Activated CD4-positive, alpha-beta T cell treated with anti-CD3 and anti-CD28 coated beads, Interleukin-2, amount 10 ng/mL, durations not matched to agents 7 days and 5 days (primary cell): ENCODE measurements at regions not wholly inside any gene's neighbourhood (a gene's known extent, or its start where the extent isn't known, plus 50 kb on each side); places are given as distances from the start of the nearest gene placed in this dataset.

ENCODE experiments used
- CTCF ChIA-PET: fragments of 350-600 bp; sonication (Branson Sonifier 250); formaldehyde crosslinking; loops from one replicate; lab custom pipeline; 2021; ENCODE audit warnings: antibody characterized with exemption; lab: Charles Lee
- POLR2A ChIA-PET: fragments of 350-600 bp; sonication (Branson Sonifier 250); formaldehyde crosslinking; loops from one replicate; lab custom pipeline; 2021; ENCODE audit warnings: antibody characterized with exemption; lab: Charles Lee
- DNase-seq: peaks from one replicate; pipeline ENCODE4 v3.0.0-alpha.2; 2020
- H3K27ac Mint-ChIP-seq: one replicate; pipeline ENCODE4 v1.8.0; 2021; ENCODE audit warnings: mild to moderate bottlenecking, moderate library complexity, mixed read lengths
- H3K27me3 Mint-ChIP-seq: one replicate; pipeline ENCODE4 v1.8.0; 2021; ENCODE audit warnings: mixed read lengths
- H3K36me3 Mint-ChIP-seq: one replicate; pipeline ENCODE4 v1.8.0; 2021; ENCODE audit warnings: low read depth, mixed read lengths
- H3K4me1 Mint-ChIP-seq: one replicate; pipeline ENCODE4 v1.8.0; 2021; ENCODE audit warnings: mixed read lengths
- H3K4me3 Mint-ChIP-seq: one replicate; pipeline ENCODE4 v1.8.0; 2021; ENCODE audit warnings: mild to moderate bottlenecking, moderate library complexity, mixed read lengths
- H3K9me3 Mint-ChIP-seq: one replicate; pipeline ENCODE4 v1.8.0; 2021; ENCODE audit warnings: mixed read lengths

- ChIA-PET POLR2A (no interaction called here), CTCF (no interaction called here)
- DNase-seq: no peak
- no peaks in the 10 kb centered on the region for H3K27me3 Mint-ChIP-seq
- no peaks in the 10 kb centered on the region for H3K36me3 Mint-ChIP-seq
- no peaks in the 10 kb centered on the region for H3K4me1 Mint-ChIP-seq
- no peak overlapping the region for H3K4me3 Mint-ChIP-seq
- H3K9me3 Mint-ChIP-seq: no peaks in the 10 kb centered on the region
- H3K27ac Mint-ChIP-seq: no peak overlapping the region
These were observed 145.3 kb downstream of the SPRY2 start for GRCh38 chr13:80195649-80196048.

- H3K27me3 Mint-ChIP-seq: no peaks in the 10 kb centered on the region
- H3K27ac Mint-ChIP-seq: no peak overlapping the region
- CTCF ChIA-PET: no interaction called here
- no peak overlapping the region for H3K4me3 Mint-ChIP-seq
- no peaks in the 10 kb centered on the region for H3K4me1 Mint-ChIP-seq
- POLR2A ChIA-PET: no interaction called here
- no peaks in the 10 kb centered on the region for H3K9me3 Mint-ChIP-seq
- no peaks in the 10 kb centered on the region for H3K36me3 Mint-ChIP-seq
- no peak for DNase-seq
These were observed 150.9 kb downstream of the SPRY2 start for GRCh38 chr13:80189889-80190597.

DNA sequence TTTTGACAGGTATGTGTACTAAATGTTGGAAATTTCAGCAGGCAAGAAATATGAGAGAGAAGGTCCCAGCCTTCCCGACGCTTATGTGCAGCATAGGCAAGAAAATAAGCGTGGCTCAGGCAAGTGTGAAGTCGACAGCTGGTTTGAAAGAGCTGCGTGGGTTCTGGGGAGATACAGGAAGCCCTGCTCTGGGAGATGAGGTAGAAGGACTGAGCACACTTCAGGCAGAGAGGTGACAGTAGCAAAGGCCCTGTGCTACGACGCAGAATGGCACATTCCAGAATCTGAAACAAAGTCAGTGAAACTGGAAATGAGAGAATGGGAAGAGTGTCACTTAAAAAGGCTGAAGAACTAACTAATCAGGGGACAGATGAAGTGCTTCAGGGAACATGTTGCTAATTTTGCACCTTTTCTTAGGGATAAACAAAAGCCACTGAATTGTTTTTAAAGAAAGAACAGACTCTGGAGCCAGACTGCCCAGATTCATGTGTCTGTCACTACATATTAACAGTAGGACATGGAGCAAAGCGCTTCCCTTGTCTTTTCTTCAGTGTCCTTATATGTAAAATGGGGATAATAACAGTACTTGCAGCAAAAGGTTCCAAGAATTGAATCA lies 160.1 kb downstream of the SPRY2 start:
- ChIA-PET CTCF (no interaction called here), POLR2A (interaction anchor here (0.6 kb wide), 1 partner anchor 838 kb away, joined by 3 read pairs; no protein-coding TSS in a partner anchor)
- no peak overlapping the region for H3K27ac Mint-ChIP-seq
- H3K4me3 Mint-ChIP-seq: no peak overlapping the region
- H3K36me3 Mint-ChIP-seq: no peaks in the 10 kb centered on the region
- no peaks in the 10 kb centered on the region for H3K4me1 Mint-ChIP-seq
- no peak for DNase-seq
- H3K9me3 Mint-ChIP-seq: no peaks in the 10 kb centered on the region
- no peaks in the 10 kb centered on the region for H3K27me3 Mint-ChIP-seq

- ChIA-PET CTCF (no interaction called here), POLR2A (no interaction called here)
- no peak overlapping the region for H3K4me3 Mint-ChIP-seq
- H3K4me1 Mint-ChIP-seq: no peaks in the 10 kb centered on the region
- no peaks in the 10 kb centered on the region for H3K27me3 Mint-ChIP-seq
- no peak for DNase-seq
- H3K27ac Mint-ChIP-seq: no peak overlapping the region
- no peaks in the 10 kb centered on the region for H3K9me3 Mint-ChIP-seq
- H3K36me3 Mint-ChIP-seq: no peaks in the 10 kb centered on the region
These were observed 163.6 kb downstream of the SPRY2 start for GRCh38 chr13:80177327-80177726.

GRCh38 chr13:80173224-80173623 lies 167.7 kb downstream of the SPRY2 start:
- Mint-ChIP-seq H3K4me1 (no peaks in the 10 kb centered on the region), H3K27ac (no peak overlapping the region), H3K9me3 (no peaks in the 10 kb centered on the region), H3K36me3 (no peaks in the 10 kb centered on the region), H3K4me3 (no peak overlapping the region), H3K27me3 (no peaks in the 10 kb centered on the region)
- ChIA-PET CTCF (no interaction called here), POLR2A (no interaction called here)
- DNase-seq: no peak

DNA sequence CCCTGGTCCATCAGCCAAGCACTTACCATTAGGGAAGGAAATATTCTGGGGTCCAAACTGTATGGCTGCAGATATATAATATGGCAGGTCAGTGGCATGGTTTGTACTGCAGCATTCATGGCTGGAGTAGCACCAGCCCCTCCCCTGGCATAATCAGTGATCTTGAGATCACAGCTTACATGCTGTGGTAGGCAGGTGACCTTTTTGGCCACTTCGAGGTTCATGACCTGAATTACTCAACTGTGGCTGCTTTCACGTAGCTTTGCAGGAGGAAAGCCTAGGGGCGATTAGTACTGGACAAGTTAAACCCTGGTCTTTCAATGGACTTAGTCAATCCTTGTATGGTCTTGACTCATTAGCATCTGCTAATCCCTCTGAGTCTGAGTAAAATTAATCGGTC lies 169.8 kb downstream of the SPRY2 start:
- no peaks in the 10 kb centered on the region for H3K36me3 Mint-ChIP-seq
- ChIA-PET CTCF (no interaction called here), POLR2A (no interaction called here)
- no peaks in the 10 kb centered on the region for H3K27me3 Mint-ChIP-seq
- no peak for DNase-seq
- H3K4me3 Mint-ChIP-seq: no peak overlapping the region
- no peaks in the 10 kb centered on the region for H3K9me3 Mint-ChIP-seq
- H3K27ac Mint-ChIP-seq: no peak overlapping the region
- no peaks in the 10 kb centered on the region for H3K4me1 Mint-ChIP-seq

GRCh38 chr13:80168089-80168850 lies 172.7 kb downstream of the SPRY2 start:
- no peak overlapping the region for H3K27ac Mint-ChIP-seq

GRCh38 chr13:80166352-80166751 lies 174.6 kb downstream of the SPRY2 start:
- H3K27ac Mint-ChIP-seq: no peak overlapping the region
- no peaks in the 10 kb centered on the region for H3K36me3 Mint-ChIP-seq
- CTCF ChIA-PET: no interaction called here
- no peaks in the 10 kb centered on the region for H3K27me3 Mint-ChIP-seq
- no peak overlapping the region for H3K4me3 Mint-ChIP-seq
- POLR2A ChIA-PET: no interaction called here
- H3K4me1 Mint-ChIP-seq: peaks cover 3% of the 10 kb centered on the region
- no peaks in the 10 kb centered on the region for H3K9me3 Mint-ChIP-seq
- no peak for DNase-seq

More at GRCh38 chr13:80168089-80168850, 172.7 kb downstream of the SPRY2 start:
- H3K9me3 Mint-ChIP-seq: no peaks in the 10 kb centered on the region
- DNase-seq: no peak
- ChIA-PET CTCF (no interaction called here), POLR2A (no interaction called here)
- H3K27me3 Mint-ChIP-seq: no peaks in the 10 kb centered on the region
- no peak overlapping the region for H3K4me3 Mint-ChIP-seq
- H3K4me1 Mint-ChIP-seq: peaks cover 3% of the 10 kb centered on the region
- no peaks in the 10 kb centered on the region for H3K36me3 Mint-ChIP-seq

DNA sequence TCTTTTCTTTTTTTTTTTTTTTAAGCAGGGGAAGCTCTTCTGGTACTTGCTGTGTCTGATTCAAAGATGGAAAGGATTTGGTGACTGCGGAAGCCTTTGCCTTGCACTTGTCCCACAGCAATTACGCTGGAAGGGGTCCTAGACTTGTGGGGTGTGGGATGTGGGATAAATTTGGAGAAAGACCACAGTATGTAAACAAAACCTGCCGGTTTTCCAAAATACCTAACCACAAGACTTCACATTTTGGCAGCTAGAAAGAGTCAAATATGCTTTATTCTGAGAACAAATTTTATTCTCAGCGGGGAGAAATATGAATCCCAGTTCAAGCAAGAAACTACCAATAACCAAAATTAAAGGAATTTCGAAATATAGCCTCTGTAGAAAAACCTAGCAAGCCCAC lies 176.5 kb downstream of the SPRY2 start:
- peaks cover 3% of the 10 kb centered on the region for H3K4me1 Mint-ChIP-seq
- no peaks in the 10 kb centered on the region for H3K27me3 Mint-ChIP-seq
- no peak overlapping the region for H3K4me3 Mint-ChIP-seq
- DNase-seq: no peak
- H3K36me3 Mint-ChIP-seq: no peaks in the 10 kb centered on the region
- ChIA-PET CTCF (no interaction called here), POLR2A (no interaction called here)
- no peaks in the 10 kb centered on the region for H3K9me3 Mint-ChIP-seq
- no peak overlapping the region for H3K27ac Mint-ChIP-seq

DNA sequence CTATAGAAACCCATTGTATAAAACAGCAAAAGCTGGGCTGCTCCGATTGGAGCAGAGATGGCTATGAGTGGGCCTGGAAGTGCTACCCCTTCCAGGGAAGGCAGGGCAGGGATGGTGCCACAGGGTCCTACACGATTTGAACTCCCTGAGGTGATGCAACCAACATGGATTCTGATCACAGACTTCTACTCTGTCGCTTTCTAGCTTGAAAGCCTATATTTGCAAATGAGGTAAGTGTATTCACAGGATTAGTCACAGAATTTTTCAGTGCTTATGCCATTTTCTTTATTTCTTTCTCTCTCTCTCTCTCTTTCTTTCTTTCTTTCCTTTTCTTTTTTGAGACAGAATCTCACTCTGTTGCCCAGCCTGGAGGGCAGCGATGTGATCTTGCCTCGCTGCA lies 179.0 kb downstream of the SPRY2 start:
- no peak for DNase-seq
- no peak overlapping the region for H3K4me3 Mint-ChIP-seq
- peaks cover 3% of the 10 kb centered on the region for H3K4me1 Mint-ChIP-seq
- H3K9me3 Mint-ChIP-seq: no peaks in the 10 kb centered on the region
- H3K36me3 Mint-ChIP-seq: no peaks in the 10 kb centered on the region
- ChIA-PET CTCF (no interaction called here), POLR2A (no interaction called here)
- H3K27me3 Mint-ChIP-seq: no peaks in the 10 kb centered on the region
- no peak overlapping the region for H3K27ac Mint-ChIP-seq

DNA sequence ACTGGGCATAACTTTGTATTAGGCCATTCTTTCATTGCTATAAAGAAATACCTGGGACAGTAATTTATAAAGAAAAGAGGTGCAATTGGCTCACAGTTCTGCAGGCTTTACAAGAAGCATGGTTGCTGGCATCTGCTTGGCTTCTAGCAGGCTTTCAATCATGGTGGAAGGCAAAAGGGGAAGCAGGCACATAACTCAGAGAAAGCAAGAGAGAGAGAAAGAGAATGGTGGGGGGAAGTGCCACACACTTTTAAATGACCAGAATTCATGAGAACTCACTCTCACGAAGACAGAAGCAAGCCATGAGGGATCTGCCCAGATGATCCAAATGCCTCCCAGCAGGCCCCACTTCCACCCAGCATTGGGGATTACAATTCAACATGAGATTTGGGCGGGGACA lies 179.7 kb downstream of the SPRY2 start:
- no peaks in the 10 kb centered on the region for H3K9me3 Mint-ChIP-seq
- DNase-seq: no peak
- H3K4me3 Mint-ChIP-seq: no peak overlapping the region
- ChIA-PET CTCF (no interaction called here), POLR2A (no interaction called here)
- no peaks in the 10 kb centered on the region for H3K36me3 Mint-ChIP-seq
- H3K27ac Mint-ChIP-seq: no peak overlapping the region
- no peaks in the 10 kb centered on the region for H3K27me3 Mint-ChIP-seq
- peaks cover 3% of the 10 kb centered on the region for H3K4me1 Mint-ChIP-seq

GRCh38 chr13:80160110-80160509 lies 180.8 kb downstream of the SPRY2 start:
- Mint-ChIP-seq H3K9me3 (no peaks in the 10 kb centered on the region), H3K27me3 (no peaks in the 10 kb centered on the region), H3K4me3 (no peak overlapping the region), H3K4me1 (peaks cover 3% of the 10 kb centered on the region), H3K36me3 (no peaks in the 10 kb centered on the region), H3K27ac (no peak overlapping the region)
- ChIA-PET CTCF (no interaction called here), POLR2A (no interaction called here)
- DNase-seq: no peak

DNA sequence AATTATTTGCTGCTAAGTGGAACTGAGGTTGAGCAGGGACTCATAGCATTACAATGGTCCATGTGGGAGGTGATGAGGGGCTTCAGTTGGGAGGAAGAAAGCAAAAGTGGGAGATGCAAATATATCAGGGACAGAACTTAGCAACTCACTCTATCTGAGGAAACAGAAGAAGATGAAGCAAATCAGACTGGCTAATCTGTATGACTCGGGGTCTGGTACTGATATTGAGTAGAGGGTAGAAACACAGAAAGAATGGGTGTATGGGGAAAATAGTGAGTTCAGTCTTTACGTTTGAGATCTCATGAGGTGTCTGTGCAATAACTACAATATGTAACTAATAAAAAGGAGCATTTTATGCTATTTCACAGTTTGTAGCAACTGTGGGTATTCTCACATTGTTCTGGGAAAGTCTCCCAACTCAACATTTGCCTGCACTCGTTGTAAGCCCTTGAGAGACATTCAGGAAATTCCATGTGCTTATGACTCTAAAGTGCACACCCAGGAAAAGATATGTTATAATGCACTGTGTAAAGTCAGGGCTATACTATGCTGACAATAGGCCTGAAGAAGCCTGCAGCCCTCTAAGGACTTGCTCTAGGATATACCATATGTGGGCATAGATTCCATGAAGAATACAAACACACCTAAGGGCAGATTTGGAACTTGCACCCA lies 183.5 kb downstream of the SPRY2 start:
- ChIA-PET POLR2A (no interaction called here), CTCF (interaction anchor here (0.6 kb wide), 1 partner anchor 16 kb away, joined by 3 read pairs; no protein-coding TSS in a partner anchor)
- no peak for DNase-seq
- no peaks in the 10 kb centered on the region for H3K27me3 Mint-ChIP-seq
- no peak overlapping the region for H3K27ac Mint-ChIP-seq
- no peaks in the 10 kb centered on the region for H3K36me3 Mint-ChIP-seq
- H3K4me1 Mint-ChIP-seq: no peaks in the 10 kb centered on the region
- no peaks in the 10 kb centered on the region for H3K9me3 Mint-ChIP-seq
- no peak overlapping the region for H3K4me3 Mint-ChIP-seq
